HG03521 (cell line): ENCODE measurements at regions not wholly inside any gene's neighbourhood (a gene's known extent, or its start where the extent isn't known, plus 50 kb on each side); places are given as distances from the start of the nearest gene placed in this dataset.

Experiments
- ATAC-seq: cut with Tn5 transposase; IDR thresholded peaks from one replicate; pipeline ENCODE4 v1.9.1; 2021; ENCODE audit warnings: mild to moderate bottlenecking, moderate library complexity; ENCODE audit not compliant: unreplicated experiment

GRCh38 chr6:167672738-167673137 is 154.0 kb upstream of the AFDN start:
- ATAC-seq: no peak

- no peak for ATAC-seq
These were observed 152.8 kb upstream of the AFDN start for GRCh38 chr6:167673946-167674345.

DNA sequence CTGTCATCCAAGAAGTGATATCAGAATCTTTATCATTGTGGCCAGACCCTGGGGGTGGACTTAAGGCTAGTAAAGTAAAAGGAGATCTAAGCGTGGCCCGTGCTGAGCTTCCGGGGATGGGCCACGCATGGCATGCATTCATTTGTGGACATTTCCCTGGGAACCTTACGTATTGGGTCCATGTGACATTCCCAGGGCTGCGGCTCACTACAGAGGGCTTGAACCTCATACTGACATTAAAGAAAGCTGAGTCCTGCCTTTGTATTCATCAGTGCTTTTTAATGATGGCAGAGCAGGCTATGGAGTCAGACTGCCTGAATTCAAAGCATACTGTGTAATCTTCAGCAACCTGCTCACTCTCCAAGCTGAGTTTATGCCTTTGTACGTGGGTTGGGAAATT is 152.2 kb upstream of the AFDN start:
- ATAC-seq: no peak

DNA sequence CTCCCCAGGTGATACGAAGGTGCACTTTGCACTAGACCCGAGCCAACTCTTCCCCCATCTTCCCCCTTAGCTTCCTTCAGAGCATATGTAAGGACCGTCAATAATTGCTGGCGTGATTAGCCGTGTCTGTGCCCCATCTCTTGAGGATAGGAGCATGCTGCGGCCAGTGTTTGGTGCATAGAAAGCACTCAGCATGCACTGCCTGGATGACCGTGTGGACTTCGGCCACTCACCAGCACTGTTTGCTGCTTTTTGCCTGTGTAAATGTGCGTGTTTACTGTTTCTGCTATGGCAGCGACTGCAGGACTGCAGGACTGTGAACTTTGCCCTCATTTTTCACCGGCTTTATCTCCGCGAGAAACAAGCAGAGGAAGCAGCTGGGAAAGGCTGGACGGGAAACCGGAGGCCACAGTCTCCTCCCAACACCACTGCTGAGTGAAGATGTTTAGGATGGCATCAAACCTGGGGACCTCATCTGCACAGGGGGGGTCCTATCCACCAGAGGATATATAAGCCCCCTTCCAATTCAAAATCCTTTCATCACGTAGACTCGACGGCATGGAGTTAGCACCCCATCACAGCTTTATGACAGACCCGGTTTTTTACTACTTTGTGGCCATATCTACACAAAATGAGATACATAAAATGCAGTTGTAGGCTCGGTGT is 150.6 kb upstream of the AFDN start:
- no peak for ATAC-seq

DNA sequence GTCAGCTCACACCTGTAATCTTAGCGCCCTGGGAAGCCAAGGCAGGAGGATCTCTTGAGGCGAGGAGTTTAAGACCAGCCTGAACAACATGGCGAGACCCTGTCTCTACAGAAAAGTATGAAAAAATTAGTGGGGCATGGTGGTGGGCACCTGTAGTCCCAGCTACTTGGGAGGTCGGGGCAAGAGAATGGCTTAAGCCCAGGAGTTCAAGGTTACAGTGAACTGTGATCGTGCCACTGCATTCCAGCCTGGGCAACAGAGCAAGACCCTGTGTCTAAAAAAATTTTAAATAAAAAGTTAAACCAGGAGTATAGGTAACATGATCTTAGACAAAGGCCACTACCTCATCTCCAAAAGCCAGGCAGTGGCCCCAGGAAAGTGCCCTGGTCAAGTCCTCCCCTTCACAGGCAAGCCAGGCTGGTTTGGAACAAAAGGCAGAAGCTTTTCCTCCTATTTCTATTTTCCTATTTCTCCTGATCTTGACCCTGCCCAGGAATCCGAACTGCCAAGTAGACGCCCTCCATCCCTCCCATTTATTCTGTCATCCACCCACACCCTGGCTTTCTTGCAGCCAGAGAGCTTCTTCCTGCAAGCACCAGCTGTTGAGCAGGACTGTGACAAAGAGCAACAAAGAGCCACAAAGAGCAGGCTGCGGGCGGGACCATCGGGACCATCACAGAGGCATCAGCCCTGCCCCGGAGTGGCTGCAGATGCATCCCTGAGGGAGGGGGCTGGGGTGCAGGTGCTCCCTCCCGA is 149.9 kb upstream of the AFDN start:
- ATAC-seq: no peak

DNA sequence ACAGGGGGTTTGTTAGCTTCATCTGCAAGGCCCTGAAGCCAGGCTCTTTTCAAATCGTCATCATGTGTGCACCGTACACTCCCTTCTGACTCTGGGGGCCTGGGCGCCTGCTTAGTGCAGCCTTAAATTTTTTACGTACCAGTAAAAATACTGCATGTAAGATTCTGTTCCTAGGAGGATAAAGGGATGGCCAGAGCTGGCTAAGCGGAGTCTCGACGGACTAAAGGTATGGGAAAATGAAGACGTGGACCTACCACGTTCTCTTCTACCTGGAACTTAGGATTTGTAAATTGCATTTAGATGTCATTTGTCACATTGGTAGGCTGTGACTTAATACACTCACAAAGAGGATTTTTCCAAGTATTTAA is 149.3 kb upstream of the AFDN start:
- ATAC-seq: no peak

- no peak for ATAC-seq
These were observed 148.3 kb upstream of the AFDN start for GRCh38 chr6:167678102-167679101.

DNA sequence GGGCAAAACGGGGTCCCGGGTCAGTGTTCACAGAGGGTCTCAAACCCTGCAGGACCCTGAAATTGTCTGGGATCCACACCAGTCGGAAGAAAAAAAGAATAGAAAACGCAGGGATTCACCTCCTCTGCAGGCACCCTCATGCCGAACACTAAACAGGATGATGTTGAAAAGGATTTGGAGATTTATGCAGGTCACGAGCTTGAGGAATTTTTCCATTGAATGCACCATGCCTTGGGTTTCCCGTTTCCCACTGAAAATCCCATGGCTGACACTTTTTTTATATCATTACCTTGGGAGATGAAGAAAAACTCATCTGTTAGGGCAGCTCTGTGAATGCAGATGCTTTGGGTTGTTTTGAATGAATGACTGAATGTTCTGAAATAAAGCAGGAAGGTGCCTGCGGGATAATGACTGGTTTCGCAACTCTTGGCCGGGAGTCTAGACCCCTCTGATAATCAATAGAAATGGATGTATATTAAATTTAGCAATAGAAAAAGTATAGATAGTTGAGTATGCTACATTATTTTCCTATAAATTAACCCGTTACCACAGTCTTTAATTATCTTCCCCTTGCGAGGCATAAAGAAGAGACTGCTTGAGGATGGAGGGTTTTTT is 147.5 kb upstream of the AFDN start:
- ATAC-seq: no peak

DNA sequence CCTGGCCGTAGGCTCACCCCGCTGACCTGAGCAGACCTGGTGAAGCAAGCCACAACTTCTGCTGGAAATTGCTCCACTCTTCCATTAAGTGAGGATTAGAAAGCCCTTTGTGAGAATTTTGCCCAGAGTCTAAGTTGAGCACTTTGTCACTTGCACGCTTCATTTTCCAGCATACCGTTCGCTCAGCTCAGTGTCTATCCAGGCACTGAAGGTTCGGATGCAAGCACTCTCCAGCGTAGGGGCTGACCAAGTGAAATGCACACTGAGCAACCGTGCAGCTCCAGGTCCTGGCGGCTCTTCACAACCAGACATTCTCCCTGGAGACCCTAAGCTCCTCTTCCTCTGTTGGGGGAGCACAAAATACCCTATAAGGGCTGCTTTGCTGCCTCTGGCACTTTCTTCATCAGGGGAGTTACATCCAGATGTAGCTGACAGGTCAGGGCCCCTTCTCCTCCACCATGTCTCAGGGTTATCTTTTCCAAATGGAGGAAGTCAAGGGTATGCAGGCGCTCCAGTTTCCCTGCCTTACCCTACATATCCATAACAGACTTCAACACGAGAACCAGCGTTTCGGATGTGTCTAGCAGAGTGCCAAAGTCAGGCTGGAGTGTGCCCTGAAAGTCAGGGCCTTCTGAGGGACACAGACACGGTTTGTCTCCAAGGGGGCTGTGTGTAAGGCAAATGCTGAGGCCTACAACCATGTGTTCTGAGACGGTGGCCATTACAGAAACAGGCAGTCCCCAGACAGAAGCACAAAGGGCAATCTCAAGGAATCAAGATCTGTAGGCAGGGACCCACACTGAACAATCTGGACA is 146.7 kb upstream of the AFDN start:
- ATAC-seq: no peak

- ATAC-seq: no peak
These were observed 146.0 kb upstream of the AFDN start for GRCh38 chr6:167680605-167681149.

- ATAC-seq: no peak
These were observed 144.6 kb upstream of the AFDN start for GRCh38 chr6:167682125-167682524.

DNA sequence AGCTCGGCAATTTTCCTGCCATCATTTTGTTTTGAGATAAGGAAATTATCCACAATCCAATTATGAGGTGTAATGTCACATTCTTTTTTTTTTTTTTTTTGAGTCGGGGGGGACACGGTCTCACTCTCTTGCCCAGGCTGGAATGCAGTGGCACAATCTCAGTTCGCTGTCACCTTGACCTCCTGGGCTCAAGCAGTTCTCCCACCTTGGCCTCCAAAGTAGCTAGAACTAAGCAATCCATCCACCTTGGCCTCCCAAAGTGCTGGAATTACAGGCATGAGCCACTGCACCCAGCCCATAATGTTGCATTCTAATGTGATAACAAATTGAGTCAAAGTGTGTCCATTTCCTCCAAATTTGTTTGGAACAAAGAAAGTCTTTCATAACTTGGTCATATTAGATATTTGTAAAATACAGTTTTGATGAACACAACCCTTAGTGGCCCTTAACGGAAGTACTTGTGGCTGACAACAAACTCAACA is 144.1 kb upstream of the AFDN start:
- ATAC-seq: no peak

DNA sequence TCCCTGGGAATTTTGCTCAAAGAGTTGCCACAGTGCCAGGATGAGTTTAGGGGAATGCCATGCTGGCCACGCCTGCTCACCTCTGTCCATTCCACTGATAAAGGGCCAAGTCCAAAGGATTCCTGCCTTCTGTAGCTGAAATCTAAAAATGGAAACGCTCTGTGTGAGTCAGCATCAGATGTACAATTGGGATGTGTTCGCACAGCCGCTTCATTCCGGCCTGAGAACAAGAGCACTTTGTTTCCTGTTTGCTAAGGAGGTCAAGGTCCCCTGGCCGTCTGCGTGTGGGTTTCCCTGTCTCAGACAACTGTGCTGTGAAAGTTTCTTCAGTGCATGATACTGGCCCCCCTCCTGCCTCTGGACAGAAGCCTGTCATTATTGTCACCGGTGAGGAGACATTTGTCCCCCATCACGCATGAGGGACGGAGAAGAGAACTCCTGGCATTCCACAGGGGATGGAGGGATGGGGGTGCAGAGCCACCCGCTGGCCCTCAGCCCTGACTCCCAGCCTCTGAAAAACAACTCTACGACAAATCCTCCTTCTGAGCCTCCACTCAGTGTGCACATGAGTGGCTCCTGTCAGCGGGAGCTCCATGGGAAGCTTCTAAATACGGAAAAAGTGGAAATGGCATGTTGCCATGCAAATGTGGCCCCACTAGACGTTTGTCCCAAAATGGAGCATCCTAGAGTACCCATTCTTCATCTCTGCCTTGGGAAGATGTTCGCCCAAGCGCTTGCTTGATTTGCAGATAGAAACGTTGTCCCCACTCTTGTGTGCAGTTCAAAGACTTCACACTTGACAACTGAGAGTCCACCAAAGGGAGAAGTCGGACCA is 143.5 kb upstream of the AFDN start:
- no peak for ATAC-seq

GRCh38 chr6:167684276-167685104 is 142.2 kb upstream of the AFDN start:
- no peak for ATAC-seq

- no peak for ATAC-seq
These were observed 141.1 kb upstream of the AFDN start for GRCh38 chr6:167685654-167686053.

DNA sequence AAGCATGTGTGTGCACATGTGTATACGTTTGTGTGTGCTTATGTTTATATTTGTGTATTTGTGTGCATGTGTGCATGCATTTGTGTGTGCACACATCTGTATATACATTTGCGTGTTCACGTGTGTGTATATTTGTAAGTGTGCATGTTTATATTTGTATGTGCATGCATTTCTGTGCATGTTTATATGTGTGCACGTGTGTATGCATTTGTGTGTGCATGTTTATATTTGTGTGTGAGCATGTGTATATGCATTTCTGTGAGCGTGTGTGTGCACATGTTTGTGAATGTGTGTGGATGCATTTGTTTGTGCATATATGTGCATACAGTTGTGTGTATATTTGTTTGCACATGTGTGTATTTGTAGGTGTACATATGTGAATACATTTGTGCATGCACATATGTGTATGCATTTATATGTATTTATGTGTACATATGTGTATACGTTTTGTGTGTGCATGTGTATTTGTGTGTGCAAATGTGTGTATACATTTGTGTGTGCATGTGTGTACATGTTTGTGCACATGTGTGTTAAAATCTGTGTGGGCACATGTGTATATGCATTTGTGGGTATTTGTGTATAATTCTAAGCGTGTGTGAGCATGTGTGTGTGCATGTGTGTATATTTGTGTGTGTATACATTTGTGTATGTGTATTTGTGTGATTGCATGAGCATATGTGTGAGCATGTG is 140.4 kb upstream of the AFDN start:
- ATAC-seq: no peak

- ATAC-seq: no peak
These were observed 139.5 kb upstream of the AFDN start for GRCh38 chr6:167687116-167687725.
